Neural progenitor cell (in vitro differentiated cells): ENCODE measurements at regions not wholly inside any gene's neighbourhood (a gene's known extent, or its start where the extent isn't known, plus 50 kb on each side); places are given as distances from the start of the nearest gene placed in this dataset.

Source experiments
- EZH2 ChIP-seq: fragments of 200-600 bp; sonication (generic); IDR thresholded peaks from 2 replicates; pipeline ENCODE4 v1.6.1; 2017; ENCODE audit warnings: antibody characterized with exemption, mild to moderate bottlenecking, moderate library complexity
- TF ChIP-seq, protein P1 (sequence below): fragments of 200-600 bp; sonication (generic); IDR thresholded peaks from 2 replicates; pipeline ENCODE4 v1.5.1; 2017; ENCODE audit warnings: antibody characterized with exemption, mild to moderate bottlenecking

DNA sequence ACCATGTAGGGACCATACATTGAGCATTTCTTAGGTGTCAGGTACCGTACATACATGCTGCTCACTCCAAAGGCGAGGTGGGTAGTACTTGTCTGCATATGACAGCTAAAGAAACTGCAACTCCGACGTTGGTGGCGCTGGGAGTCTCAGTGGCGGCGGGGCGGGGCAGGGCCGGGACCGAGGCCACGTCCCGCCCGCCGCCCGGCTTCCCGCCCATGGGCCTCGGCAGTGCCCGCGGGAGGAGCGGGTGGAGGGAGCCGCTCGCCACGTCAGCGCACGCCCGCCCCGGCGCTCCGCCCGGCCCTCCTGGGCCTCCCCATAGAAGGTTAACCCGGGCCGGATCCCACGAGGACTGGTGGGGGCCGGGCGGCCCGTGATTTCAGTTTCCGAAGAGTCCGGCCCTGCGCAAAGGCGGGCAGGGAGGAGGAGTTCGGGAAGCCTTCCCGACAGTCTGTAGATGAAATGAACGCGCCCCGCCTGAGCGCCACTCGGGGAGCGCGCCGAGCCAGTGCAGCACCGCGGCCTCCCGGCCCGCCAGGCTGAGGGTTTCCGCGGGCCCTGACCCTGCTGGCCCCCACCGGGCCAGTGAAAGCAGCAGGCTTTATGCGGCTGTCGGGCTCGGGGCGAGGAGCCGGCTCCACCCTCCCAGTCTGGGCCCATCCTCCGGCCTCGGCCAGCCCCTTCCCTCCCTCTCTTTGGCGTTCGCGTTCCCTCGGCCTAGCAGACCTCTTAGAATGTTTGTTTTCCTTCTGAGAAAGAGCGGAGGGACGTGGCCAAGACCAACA lies 119.9 kb upstream of the JUN start:
- TF ChIP-seq, protein P1, sequence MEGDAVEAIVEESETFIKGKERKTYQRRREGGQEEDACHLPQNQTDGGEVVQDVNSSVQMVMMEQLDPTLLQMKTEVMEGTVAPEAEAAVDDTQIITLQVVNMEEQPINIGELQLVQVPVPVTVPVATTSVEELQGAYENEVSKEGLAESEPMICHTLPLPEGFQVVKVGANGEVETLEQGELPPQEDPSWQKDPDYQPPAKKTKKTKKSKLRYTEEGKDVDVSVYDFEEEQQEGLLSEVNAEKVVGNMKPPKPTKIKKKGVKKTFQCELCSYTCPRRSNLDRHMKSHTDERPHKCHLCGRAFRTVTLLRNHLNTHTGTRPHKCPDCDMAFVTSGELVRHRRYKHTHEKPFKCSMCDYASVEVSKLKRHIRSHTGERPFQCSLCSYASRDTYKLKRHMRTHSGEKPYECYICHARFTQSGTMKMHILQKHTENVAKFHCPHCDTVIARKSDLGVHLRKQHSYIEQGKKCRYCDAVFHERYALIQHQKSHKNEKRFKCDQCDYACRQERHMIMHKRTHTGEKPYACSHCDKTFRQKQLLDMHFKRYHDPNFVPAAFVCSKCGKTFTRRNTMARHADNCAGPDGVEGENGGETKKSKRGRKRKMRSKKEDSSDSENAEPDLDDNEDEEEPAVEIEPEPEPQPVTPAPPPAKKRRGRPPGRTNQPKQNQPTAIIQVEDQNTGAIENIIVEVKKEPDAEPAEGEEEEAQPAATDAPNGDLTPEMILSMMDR: no peak
- peak; percentile 54 for TF ChIP-seq EZH2
